ENCODE measurements at regions not wholly inside any gene's neighbourhood (a gene's known extent, or its start where the extent isn't known, plus 50 kb on each side); places are given as distances from the start of the nearest gene placed in this dataset.

GRCh38 chr6:144406796-144407195, 121.7 kb downstream of the UTRN start:
- TF ChIP-seq TAF1 (IDR thresholded peaks at IDR 0.05; ENCODE audit: low read depth), result no peak
- no peak for TF ChIP-seq CREB1 (IDR thresholded peaks at IDR 0.05; ENCODE audit: low read depth)

GRCh38 chr6:144408161-144408560, 123.0 kb downstream of the UTRN start:
- TF ChIP-seq EGR1 (IDR thresholded peaks at IDR 0.05) (no peak), TAF1 (IDR thresholded peaks at IDR 0.05; ENCODE audit: low read depth) (no peak), MAX (IDR thresholded peaks at IDR 0.05) (no peak), RAD21 (IDR thresholded peaks at IDR 0.05; ENCODE audit: low read depth) (no peak), REST (IDR thresholded peaks at IDR 0.05; ENCODE audit: low read depth) (no peak), CREB1 (IDR thresholded peaks at IDR 0.05; ENCODE audit: low read depth) (no peak), TCF12 (IDR thresholded peaks at IDR 0.05; ENCODE audit: low read depth) (no peak), YY1 (IDR thresholded peaks at IDR 0.05; ENCODE audit: low read depth) (no peak), NFIC (IDR thresholded peaks at IDR 0.05) (no peak), EP300 (IDR thresholded peaks at IDR 0.05; ENCODE audit: borderline replicate concordance) (no peak), USF1 (IDR thresholded peaks at IDR 0.05) (no peak), FOXM1 (IDR thresholded peaks at IDR 0.05; ENCODE audit: borderline replicate concordance, low read depth) (no peak), CEBPB (IDR thresholded peaks at IDR 0.05) (no peak), TEAD4 (IDR thresholded peaks at IDR 0.05) (no peak), ZBTB7A (IDR thresholded peaks at IDR 0.05; ENCODE audit: low read depth) (no peak)

- no peak for TF ChIP-seq EP300 (IDR thresholded peaks at IDR 0.05; ENCODE audit: borderline replicate concordance)
- TF ChIP-seq MAX (IDR thresholded peaks at IDR 0.05), result no peak
- TF ChIP-seq TAF1 (IDR thresholded peaks at IDR 0.05; ENCODE audit: low read depth), result no peak
- TF ChIP-seq RAD21 (IDR thresholded peaks at IDR 0.05; ENCODE audit: low read depth), result no peak
- TF ChIP-seq USF1 (IDR thresholded peaks at IDR 0.05), result no peak
- TF ChIP-seq ZBTB7A (IDR thresholded peaks at IDR 0.05; ENCODE audit: low read depth), result no peak
- TF ChIP-seq YY1 (IDR thresholded peaks at IDR 0.05; ENCODE audit: low read depth), result no peak
- TF ChIP-seq TEAD4 (IDR thresholded peaks at IDR 0.05), result no peak
- TF ChIP-seq CEBPB (IDR thresholded peaks at IDR 0.05), result no peak
- TF ChIP-seq FOXM1 (IDR thresholded peaks at IDR 0.05; ENCODE audit: borderline replicate concordance, low read depth), result no peak
These were observed 124.9 kb downstream of the UTRN start for GRCh38 chr6:144410059-144410458.

- TF ChIP-seq ZBTB7A (IDR thresholded peaks at IDR 0.05; ENCODE audit: low read depth) (no peak), CEBPB (IDR thresholded peaks at IDR 0.05) (no peak), REST (IDR thresholded peaks at IDR 0.05; ENCODE audit: low read depth) (no peak)
These were observed 126.5 kb downstream of the UTRN start for GRCh38 chr6:144411531-144412165.

GRCh38 chr6:144413418-144413817, 128.3 kb downstream of the UTRN start:
- no peak for TF ChIP-seq CREB1 (IDR thresholded peaks at IDR 0.05; ENCODE audit: low read depth)
- no peak for TF ChIP-seq EGR1 (IDR thresholded peaks at IDR 0.05)
- no peak for TF ChIP-seq ZBTB7A (IDR thresholded peaks at IDR 0.05; ENCODE audit: low read depth)
- no peak for TF ChIP-seq TEAD4 (IDR thresholded peaks at IDR 0.05)
- TF ChIP-seq REST (IDR thresholded peaks at IDR 0.05; ENCODE audit: low read depth), result no peak
- no peak for TF ChIP-seq TCF12 (IDR thresholded peaks at IDR 0.05; ENCODE audit: low read depth)
